Gastrocnemius medialis (tissue), 4 donors: ENCODE measurements at regions not wholly inside any gene's neighbourhood (a gene's known extent, or its start where the extent isn't known, plus 50 kb on each side); places are given as distances from the start of the nearest gene placed in this dataset.

ENCODE experiments used
- ATAC-seq, 2 donors: fragments of 150-250 bp; one replicate each; pipeline ENCODE4 v1.9.1; 2016
- DNase-seq, 2 donors: peaks; one replicate each; pipeline ENCODE4 v3.0.0-alpha.2; 2019
- H3K27ac ChIP-seq, 4 donors: fragments of 200-600 bp; sonication (generic); 1 replicate in 1 of 4; 2 replicates in 3 of 4; pipeline ENCODE4 v1.5.1; 2016 to 2018; ENCODE audit warnings: mild to moderate bottlenecking in 2 of 4, moderate library complexity in 1 of 4
- H3K27me3 ChIP-seq, 3 donors: fragments of 200-600 bp; sonication (generic) in 2 of 3; 1 replicate in 1 of 3; 2 replicates in 2 of 3; pipeline versions ENCODE4 v1.5.1 to v1.6.0; 2016 to 2019; ENCODE audit warnings: mild to moderate bottlenecking in 1 of 3, moderate library complexity in 1 of 3
- H3K36me3 ChIP-seq, 2 donors: fragments of 200-600 bp; sonication (generic) in 1 of 2; one replicate each; pipeline ENCODE4 v1.5.1; 2017 to 2018
- H3K4me1 ChIP-seq, 2 donors: fragments of 200-600 bp; sonication (generic) in 1 of 2; one replicate each; pipeline ENCODE4 v1.5.1; 2016 to 2017; ENCODE audit warnings: mild to moderate bottlenecking in 2 of 2
- H3K4me3 ChIP-seq, 4 donors: fragments of 200-600 bp; sonication (generic) in 3 of 4; 1 replicate in 1 of 4; 2 replicates in 3 of 4; pipeline ENCODE4 v1.5.1; 2016 to 2019; ENCODE audit warnings: mild to moderate bottlenecking in 2 of 4
- H3K9me3 ChIP-seq, 3 donors: fragments of 200-600 bp; sonication (generic) in 2 of 3; 1 replicate in 1 of 3; 2 replicates in 2 of 3; pipeline ENCODE4 v1.5.1; 2016 to 2019
- CTCF ChIP-seq, 5 experiments: fragments of 450-650 bp in 3 of 5; fragments of 200-600 bp in 2 of 5; sonication (generic) in 2 of 5; IDR thresholded peaks in 4 of 5; conservative IDR thresholded peaks in 1 of 5; 1 replicate in 4 of 5; 2 replicates in 1 of 5; pipeline ENCODE4 v1.5.1; 2016 to 2019; ENCODE audit warnings: antibody characterized with exemption in 5 of 5, mild to moderate bottlenecking in 3 of 5, moderate library complexity in 3 of 5
- POLR2A ChIP-seq, 2 donors: fragments of 450-650 bp; IDR thresholded peaks; one replicate each; pipeline ENCODE4 v1.6.1; 2017; ENCODE audit warnings: antibody characterized with exemption in 2 of 2, mild to moderate bottlenecking in 2 of 2, moderate library complexity in 2 of 2
- in situ Hi-C, 4 donors: fragments of 200-750 bp; cut with MboI; loops; one replicate each; pipeline versions ENCODE4 v1.15.0 to v1.8.0; 2017; ENCODE audit warnings: low sequenced_read_pairs in 4 of 4
- intact Hi-C: fragments of 100-400 bp; cut with DNase I; formaldehyde crosslinking; loops from one replicate; pipeline ENCODE4 v1.15.1; 2023; ENCODE audit warnings: low total_unique reads

GRCh38 chr4:75110061-75110460 lies 177.1 kb downstream of the PARM1 start:
- ATAC-seq (no peak), DNase-seq (no peak)
- Histone ChIP-seq H3K9me3 (no peaks in the 10 kb centered on the region), H3K4me3 (no peak overlapping the region), H3K27ac (no peak overlapping the region), H3K27me3 (no peaks in the 10 kb centered on the region), H3K36me3 (no peaks in the 10 kb centered on the region), H3K4me1 (no peaks in the 10 kb centered on the region)
- in situ Hi-C loops (loop anchor here in 2 of 4 donors (25.0 kb wide), 1 partner anchor 173 kb away; the partner anchor contains the start of gene PARM1 (in 2 of the 2)), intact Hi-C loops (loop anchor here (10.0 kb wide), 1 partner anchor 95 kb away; no protein-coding TSS in a partner anchor)
- TF ChIP-seq POLR2A (IDR thresholded peaks at IDR 0.05) (no peak), CTCF (IDR thresholded peaks at IDR 0.05 in 4 of 5, conservative IDR thresholded peaks at IDR 0.05 in 1 of 5) (no peak)

- no peaks in the 10 kb centered on the region for H3K4me1 ChIP-seq
- DNase-seq (no peak), ATAC-seq (no peak)
- H3K27ac ChIP-seq, result no peak overlapping the region
- intact Hi-C loops, result no loop called here
- H3K9me3 ChIP-seq, result no peaks in the 10 kb centered on the region
- TF ChIP-seq POLR2A (IDR thresholded peaks at IDR 0.05), result no peak
- no peak for TF ChIP-seq CTCF (IDR thresholded peaks at IDR 0.05 in 4 of 5, conservative IDR thresholded peaks at IDR 0.05 in 1 of 5)
- H3K36me3 ChIP-seq, result no peaks in the 10 kb centered on the region
- H3K4me3 ChIP-seq, result no peak overlapping the region
- H3K27me3 ChIP-seq, result no peaks in the 10 kb centered on the region
- in situ Hi-C loops, result loop anchor here in 2 of 4 donors (25.0 kb wide), 1 partner anchor 171 kb away; the partner anchor contains the start of gene PARM1 (in 2 of the 2)
These were observed 175.1 kb downstream of the PARM1 start for GRCh38 chr4:75107755-75108612.

- Histone ChIP-seq H3K9me3 (peaks cover 0 to 5% (median 0%) of the 10 kb centered on the region in 3 donors), H3K36me3 (no peaks in the 10 kb centered on the region), H3K27ac (no peak overlapping the region), H3K4me1 (no peaks in the 10 kb centered on the region), H3K4me3 (no peak overlapping the region), H3K27me3 (no peaks in the 10 kb centered on the region)
- TF ChIP-seq CTCF (IDR thresholded peaks at IDR 0.05 in 4 of 5, conservative IDR thresholded peaks at IDR 0.05 in 1 of 5), result no peak
- TF ChIP-seq POLR2A (IDR thresholded peaks at IDR 0.05), result no peak
- intact Hi-C loops, result no loop called here
- no peak for DNase-seq
- in situ Hi-C loops, result loop anchor here in 2 of 4 donors (25.0 kb wide), 1 partner anchor 165 kb away; the partner anchor contains the start of gene PARM1 (in 2 of the 2)
- ATAC-seq, result no peak
These were observed 169.8 kb downstream of the PARM1 start for GRCh38 chr4:75102787-75103085.

GRCh38 chr4:75101906-75102786 lies 169.2 kb downstream of the PARM1 start:
- H3K9me3 ChIP-seq, result peaks cover 0 to 5% (median 0%) of the 10 kb centered on the region in 3 donors
- TF ChIP-seq CTCF (IDR thresholded peaks at IDR 0.05 in 4 of 5, conservative IDR thresholded peaks at IDR 0.05 in 1 of 5), result no peak
- no peak for TF ChIP-seq POLR2A (IDR thresholded peaks at IDR 0.05)
- intact Hi-C loops, result no loop called here
- no peaks in the 10 kb centered on the region for H3K36me3 ChIP-seq
- in situ Hi-C loops, result loop anchor here in 2 of 4 donors (25.0 kb wide), 1 partner anchor 165 kb away; the partner anchor contains the start of gene PARM1 (in 2 of the 2)
- no peak overlapping the region for H3K4me3 ChIP-seq
- no peaks in the 10 kb centered on the region for H3K27me3 ChIP-seq
- no peak for DNase-seq
- no peak overlapping the region for H3K27ac ChIP-seq
- no peak for ATAC-seq
- H3K4me1 ChIP-seq, result no peaks in the 10 kb centered on the region
